ENCODE measurements at regions not wholly inside any gene's neighbourhood (a gene's known extent, or its start where the extent isn't known, plus 50 kb on each side); places are given as distances from the start of the nearest gene placed in this dataset.
"Not testable (repeated sequence)": the region's sequence is repeated elsewhere in the genome, so short reads cannot be mapped to it uniquely, and the experiment has no call there.

GRCh38 chr2:111420835-111421234, 300.1 kb downstream of the BCL2L11 start:
- TF ChIP-seq, protein P1, sequence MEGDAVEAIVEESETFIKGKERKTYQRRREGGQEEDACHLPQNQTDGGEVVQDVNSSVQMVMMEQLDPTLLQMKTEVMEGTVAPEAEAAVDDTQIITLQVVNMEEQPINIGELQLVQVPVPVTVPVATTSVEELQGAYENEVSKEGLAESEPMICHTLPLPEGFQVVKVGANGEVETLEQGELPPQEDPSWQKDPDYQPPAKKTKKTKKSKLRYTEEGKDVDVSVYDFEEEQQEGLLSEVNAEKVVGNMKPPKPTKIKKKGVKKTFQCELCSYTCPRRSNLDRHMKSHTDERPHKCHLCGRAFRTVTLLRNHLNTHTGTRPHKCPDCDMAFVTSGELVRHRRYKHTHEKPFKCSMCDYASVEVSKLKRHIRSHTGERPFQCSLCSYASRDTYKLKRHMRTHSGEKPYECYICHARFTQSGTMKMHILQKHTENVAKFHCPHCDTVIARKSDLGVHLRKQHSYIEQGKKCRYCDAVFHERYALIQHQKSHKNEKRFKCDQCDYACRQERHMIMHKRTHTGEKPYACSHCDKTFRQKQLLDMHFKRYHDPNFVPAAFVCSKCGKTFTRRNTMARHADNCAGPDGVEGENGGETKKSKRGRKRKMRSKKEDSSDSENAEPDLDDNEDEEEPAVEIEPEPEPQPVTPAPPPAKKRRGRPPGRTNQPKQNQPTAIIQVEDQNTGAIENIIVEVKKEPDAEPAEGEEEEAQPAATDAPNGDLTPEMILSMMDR (IDR thresholded peaks at IDR 0.05; ENCODE audit: low read depth, low read length), result not testable (repeated sequence)
- not testable (repeated sequence) for TF ChIP-seq MYC (IDR thresholded peaks at IDR 0.05; ENCODE audit: low read depth, low read length)
